Astrocyte of the hippocampus (primary cell): ENCODE measurements at regions not wholly inside any gene's neighbourhood (a gene's known extent, or its start where the extent isn't known, plus 50 kb on each side); places are given as distances from the start of the nearest gene placed in this dataset.
A peak's percentile ranks its signal among the peaks of the same experiment; 100 is the strongest.

Experiments
- DNase-seq: peaks from one replicate; pipeline ENCODE4 v3.0.0; 2011; ENCODE audit warnings: low read depth, low spot score

DNA sequence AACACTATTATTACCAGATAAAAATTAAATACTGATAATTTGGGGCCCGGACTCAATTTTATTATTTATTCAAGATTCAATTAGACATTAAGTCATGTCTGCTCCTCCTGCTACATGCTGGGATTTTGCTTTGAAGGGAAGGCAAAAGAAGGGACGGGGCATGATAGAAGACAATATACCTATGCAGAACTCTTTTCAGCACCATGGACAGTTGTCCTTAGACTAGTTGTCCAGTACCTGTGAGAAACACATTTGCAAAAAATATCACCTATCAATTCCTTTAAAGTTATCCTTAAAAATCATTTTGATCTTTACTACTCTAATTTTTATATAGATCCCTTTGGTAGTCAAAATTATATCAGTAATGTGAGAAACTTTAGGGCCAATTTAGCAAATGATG, 100.2 kb upstream of the SULT1C3 start:
- DNase-seq, result peak; percentile 55

DNA sequence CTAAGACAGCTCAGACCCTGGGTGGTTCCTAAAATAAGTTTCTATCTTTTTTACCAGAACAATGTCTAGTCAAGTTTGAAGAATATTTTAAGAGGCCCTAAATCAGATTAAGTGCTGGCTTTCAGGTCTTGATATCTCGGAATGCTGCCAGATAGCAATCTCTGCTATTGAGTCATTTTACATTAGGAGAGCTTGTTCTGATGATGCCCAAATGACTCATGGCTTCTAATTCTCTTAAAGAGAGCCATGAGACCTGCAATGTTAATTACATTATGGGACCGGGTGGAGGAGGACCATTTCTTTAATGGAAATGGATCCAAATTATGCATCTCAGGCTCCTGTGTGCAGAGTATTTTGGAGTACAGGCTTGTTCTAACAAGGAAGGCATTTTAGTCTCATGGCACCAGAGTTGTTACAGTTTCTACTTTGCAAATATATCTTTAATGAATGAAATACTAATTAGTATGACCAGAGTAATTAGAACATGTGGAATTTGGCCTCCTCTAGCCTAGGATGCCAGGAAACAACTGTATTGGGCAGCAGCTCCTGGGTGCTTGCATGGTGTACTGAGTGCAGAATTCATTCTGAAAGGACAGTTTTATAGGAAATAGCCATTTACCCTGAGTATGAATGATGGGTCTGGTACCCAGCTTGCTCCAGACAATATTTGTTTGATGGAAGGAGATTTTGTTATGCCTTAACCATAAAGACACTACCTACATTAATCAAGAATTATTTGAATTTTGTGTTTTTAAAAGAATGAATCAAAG, 94.0 kb upstream of the SULT1C3 start:
- DNase-seq, result peak; percentile 48

DNA sequence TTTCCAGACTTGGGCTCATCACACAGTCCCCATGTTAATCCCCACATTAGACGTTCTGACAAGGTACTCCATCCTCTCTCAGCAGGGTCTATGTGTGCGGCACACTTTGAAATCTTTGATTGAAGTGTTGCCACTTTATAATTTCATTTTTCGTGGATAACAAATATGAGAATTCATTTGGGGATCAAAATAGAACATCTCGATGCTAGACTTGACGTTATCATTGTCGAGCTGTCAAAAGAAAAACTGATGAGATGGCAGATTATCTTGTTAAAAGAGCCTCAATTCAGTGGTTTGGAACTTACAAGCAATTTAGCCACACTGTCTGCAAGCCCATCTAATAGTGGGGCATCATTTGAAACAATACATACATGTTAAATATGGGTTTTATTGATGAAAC, 91.2 kb upstream of the SULT1C3 start:
- DNase-seq, result no peak

- no peak for DNase-seq
Measured at GRCh38 chr2:108154366-108155061, 85.3 kb upstream of the SULT1C3 start.

DNA sequence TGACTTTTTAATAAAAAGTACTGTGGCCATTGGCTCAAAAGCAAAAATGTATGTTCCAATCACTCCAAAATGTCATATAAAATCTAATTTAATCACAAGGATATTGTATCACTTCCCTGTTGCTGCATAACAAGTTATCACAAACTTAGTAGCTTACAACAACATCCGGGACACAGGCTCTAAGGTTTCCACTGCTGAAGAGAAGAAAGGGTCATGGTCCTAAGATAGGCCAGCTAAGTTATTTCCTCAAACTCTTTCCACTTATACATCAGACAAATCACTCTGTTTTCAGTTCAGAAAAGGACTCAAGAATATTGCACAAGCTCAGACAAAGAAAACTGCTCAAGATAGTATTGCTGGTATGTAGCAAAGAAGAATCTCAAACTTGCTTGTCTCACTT, 78.5 kb upstream of the SULT1C3 start:
- DNase-seq, result no peak

GRCh38 chr2:108164318-108164717, 75.5 kb upstream of the SULT1C3 start:
- DNase-seq, result no peak

DNA sequence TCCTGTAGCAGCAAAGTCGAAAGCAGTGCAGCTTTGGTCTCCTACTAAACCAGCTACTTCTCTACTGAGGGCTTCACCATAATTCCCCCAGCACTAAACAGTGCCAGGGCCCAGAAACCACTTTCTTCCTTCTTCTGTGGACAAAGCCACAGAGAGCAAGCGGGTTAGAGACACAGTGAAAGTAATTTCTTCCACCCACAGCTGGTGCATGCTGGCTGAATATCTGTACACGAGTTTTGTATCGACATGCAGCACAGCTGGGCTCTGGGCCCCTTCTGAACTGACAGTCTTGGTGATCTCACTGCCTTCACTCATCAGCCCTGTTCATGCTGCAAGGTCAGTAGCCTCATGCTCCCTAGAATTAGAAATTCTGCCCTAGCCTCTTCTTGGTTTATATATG, 74.0 kb upstream of the SULT1C3 start:
- no peak for DNase-seq

DNA sequence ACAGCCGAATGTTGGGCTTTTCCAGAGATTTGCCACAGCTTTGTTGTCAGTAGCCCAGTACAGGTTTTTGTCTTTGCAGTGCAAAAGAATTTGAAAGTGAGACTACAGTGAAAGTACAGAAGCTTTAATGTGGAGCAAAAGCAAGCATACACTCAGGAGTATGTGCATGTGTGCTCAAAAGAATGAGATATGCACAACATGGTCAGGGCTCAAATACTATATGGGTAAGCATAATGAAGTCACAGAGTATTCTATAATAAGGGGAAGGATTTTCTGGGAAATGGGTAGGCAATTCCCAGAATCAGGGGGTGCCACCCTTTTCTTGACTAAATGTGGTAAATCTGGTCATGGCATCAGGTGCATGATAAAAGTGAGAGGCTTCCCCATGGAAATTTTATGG, 72.1 kb upstream of the SULT1C3 start:
- no peak for DNase-seq

GRCh38 chr2:108169982-108170625, 69.7 kb upstream of the SULT1C3 start:
- DNase-seq, result peak; percentile 31

- DNase-seq, result no peak
Measured at GRCh38 chr2:108171657-108172056, 68.1 kb upstream of the SULT1C3 start.

DNA sequence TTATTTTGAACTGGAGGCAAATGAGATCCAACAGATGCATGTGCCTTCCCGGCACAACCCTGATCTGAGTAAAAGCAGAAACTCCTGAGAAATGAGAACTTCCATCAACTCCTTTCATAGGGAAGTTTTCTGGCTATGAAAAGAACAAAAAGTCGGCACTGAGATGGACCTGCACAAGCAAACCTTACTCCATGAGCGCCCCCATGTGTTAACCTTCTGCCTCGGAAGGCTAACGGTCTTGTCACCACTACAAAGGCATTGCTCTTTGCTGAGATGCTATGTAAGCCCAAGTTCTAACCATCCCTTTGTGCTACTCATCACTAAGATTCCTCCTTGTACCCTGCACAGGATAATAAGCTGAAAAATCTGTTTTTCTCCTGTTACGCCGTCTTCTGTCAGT, 57.3 kb upstream of the SULT1C3 start:
- DNase-seq, result peak; percentile 4

DNA sequence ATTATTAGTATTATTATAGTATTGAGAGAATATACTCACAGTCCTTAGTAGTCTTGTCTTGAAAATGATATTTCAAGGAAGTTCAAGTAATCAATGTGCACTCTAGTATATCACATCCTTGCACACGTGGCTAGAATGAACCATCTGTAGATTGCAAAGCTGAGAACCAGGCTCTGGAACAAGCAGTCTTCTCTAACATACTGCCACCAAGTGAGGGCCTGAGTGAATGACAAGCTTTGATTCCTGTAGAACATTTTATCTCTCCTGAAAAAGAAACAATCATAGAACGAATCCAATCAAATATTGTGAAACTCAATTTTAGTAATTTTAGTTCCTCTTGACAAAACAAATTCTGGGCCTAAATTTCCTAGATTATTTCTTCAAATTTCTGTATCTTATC, 55.3 kb upstream of the SULT1C3 start:
- DNase-seq, result peak; percentile 15

DNA sequence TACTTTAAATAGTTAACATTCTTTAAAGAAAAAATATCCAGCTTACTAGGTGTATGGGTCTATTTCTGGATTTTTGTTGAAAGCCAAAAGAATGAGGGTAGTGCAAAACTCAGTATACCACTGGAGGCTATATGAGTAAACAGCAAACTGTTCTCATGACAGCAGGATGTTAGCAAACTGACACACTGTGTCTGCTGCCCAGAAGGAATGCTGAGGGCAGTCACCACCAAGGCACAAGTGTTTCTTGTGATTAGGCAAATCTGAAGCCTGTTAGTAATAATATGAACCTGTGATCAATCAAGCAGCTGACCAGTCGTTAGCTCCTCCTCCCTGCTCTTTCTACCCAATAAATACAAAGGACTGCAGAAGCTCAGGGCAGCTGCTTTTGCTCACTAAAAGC, 50.5 kb upstream of the SULT1C3 start:
- DNase-seq, result peak; percentile 19
